GM12878 (cell line): ENCODE measurements at regions not wholly inside any gene's neighbourhood (a gene's known extent, or its start where the extent isn't known, plus 50 kb on each side); places are given as distances from the start of the nearest gene placed in this dataset.

Experiments used
- CHD2 ChIP-seq: IDR thresholded peaks from 2 replicates; pipeline ENCODE4 v1.6.1; 2011; ENCODE audit warnings: low read depth, low read length, improper control_type of control experiment, borderline replicate concordance
- MAX ChIP-seq: IDR thresholded peaks from 2 replicates; pipeline ENCODE4 v1.6.1; 2012; ENCODE audit warnings: low read depth, low read length, improper control_type of control experiment
- POLR2AphosphoS5 ChIP-seq: IDR thresholded peaks from 2 replicates; pipeline ENCODE4 v1.6.1; 2011; ENCODE audit warnings: mild to moderate bottlenecking, low read length, inconsistent platforms
- RCOR1 ChIP-seq: conservative IDR thresholded peaks from 2 replicates; pipeline ENCODE4 v1.6.1; 2012; ENCODE audit warnings: low read depth, low read length, improper control_type of control experiment
- SMC3 ChIP-seq: IDR thresholded peaks from 2 replicates; pipeline ENCODE4 v1.6.1; 2011; ENCODE audit warnings: low read length, improper control_type of control experiment, borderline replicate concordance
- ZNF384 ChIP-seq: IDR thresholded peaks from 2 replicates; pipeline ENCODE4 v1.6.1; 2012; ENCODE audit warnings: low read depth, mild to moderate bottlenecking, low read length, improper control_type of control experiment, borderline replicate concordance
- ZZZ3 ChIP-seq: IDR thresholded peaks from 2 replicates; pipeline ENCODE4 v1.6.1; 2011; ENCODE audit warnings: low read depth; ENCODE audit not compliant: control insufficient read depth, insufficient read length

GRCh38 chr6:153873541-153873940 is 165.5 kb upstream of the OPRM1 start:
- TF ChIP-seq ZZZ3 (no peak), RCOR1 (no peak), MAX (no peak), CHD2 (no peak), ZNF384 (no peak), SMC3 (no peak), POLR2AphosphoS5 (no peak)
